MG63 (cell line): ENCODE measurements at regions not wholly inside any gene's neighbourhood (a gene's known extent, or its start where the extent isn't known, plus 50 kb on each side); places are given as distances from the start of the nearest gene placed in this dataset.

Source experiments
- DNase-seq: peaks from one replicate; pipeline ENCODE4 v3.0.0-alpha.2; 2020
- H3K27me3 ChIP-seq: fragments of 250-450 bp; sonication (Bioruptor Pico); 2 replicates; pipeline ENCODE4 v1.5.1; 2020; ENCODE audit warnings: mild to moderate bottlenecking, moderate library complexity
- H3K36me3 ChIP-seq: fragments of 250-450 bp; sonication (Bioruptor Pico); 2 replicates; pipeline ENCODE4 v1.5.1; 2020; ENCODE audit warnings: mild to moderate bottlenecking, moderate library complexity
- H3K4me3 ChIP-seq: fragments of 250-450 bp; sonication (Bioruptor Pico); 2 replicates; pipeline ENCODE4 v1.5.1; 2020; ENCODE audit warnings: mild to moderate bottlenecking, moderate library complexity
- H3K9me3 ChIP-seq: fragments of 250-450 bp; sonication (Bioruptor Pico); 2 replicates; pipeline ENCODE4 v1.5.1; 2020; ENCODE audit warnings: mild to moderate bottlenecking, moderate library complexity

DNA sequence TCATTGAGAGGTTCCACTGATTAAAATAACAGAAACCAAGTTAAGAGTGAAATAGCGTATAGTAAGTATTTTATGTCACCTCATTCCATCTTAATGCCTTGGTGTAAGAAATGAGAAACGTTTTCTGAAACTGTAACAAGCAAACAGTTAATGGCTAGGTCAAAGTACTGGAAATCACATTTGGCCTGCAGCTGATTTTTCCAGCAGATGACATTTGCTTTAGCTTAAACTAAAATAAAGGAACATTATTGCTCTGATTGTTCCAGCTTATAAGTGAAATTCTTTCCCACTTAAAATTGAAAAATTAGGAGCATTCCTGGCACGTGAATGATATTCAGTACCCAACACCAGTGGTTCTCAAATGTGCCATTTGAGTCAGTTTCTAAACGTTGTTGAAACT lies 213.6 kb upstream of the DPP6 start:
- H3K36me3 ChIP-seq, result no peaks in the 10 kb centered on the region
- H3K9me3 ChIP-seq, result no peaks in the 10 kb centered on the region
- H3K4me3 ChIP-seq, result no peak overlapping the region
- H3K27me3 ChIP-seq, result no peaks in the 10 kb centered on the region
- DNase-seq, result no peak

GRCh38 chr7:153840861-153841260 lies 211.3 kb upstream of the DPP6 start:
- DNase-seq, result no peak
- Histone ChIP-seq H3K36me3 (no peaks in the 10 kb centered on the region), H3K27me3 (no peaks in the 10 kb centered on the region), H3K9me3 (no peaks in the 10 kb centered on the region), H3K4me3 (no peak overlapping the region)

- no peaks in the 10 kb centered on the region for H3K36me3 ChIP-seq
- no peaks in the 10 kb centered on the region for H3K9me3 ChIP-seq
- H3K27me3 ChIP-seq, result no peaks in the 10 kb centered on the region
- no peak for DNase-seq
- no peak overlapping the region for H3K4me3 ChIP-seq
Measured at GRCh38 chr7:153847828-153848227, 204.4 kb upstream of the DPP6 start.

- H3K9me3 ChIP-seq, result no peaks in the 10 kb centered on the region
- no peak overlapping the region for H3K4me3 ChIP-seq
- H3K27me3 ChIP-seq, result no peaks in the 10 kb centered on the region
- H3K36me3 ChIP-seq, result no peaks in the 10 kb centered on the region
- DNase-seq, result no peak
Measured at GRCh38 chr7:153852261-153852660, 199.9 kb upstream of the DPP6 start.

GRCh38 chr7:153858355-153858754 lies 193.8 kb upstream of the DPP6 start:
- Histone ChIP-seq H3K4me3 (no peak overlapping the region), H3K36me3 (no peaks in the 10 kb centered on the region), H3K9me3 (no peaks in the 10 kb centered on the region), H3K27me3 (no peaks in the 10 kb centered on the region)
- peak; percentile 66 for DNase-seq

- no peaks in the 10 kb centered on the region for H3K9me3 ChIP-seq
- no peaks in the 10 kb centered on the region for H3K27me3 ChIP-seq
- no peaks in the 10 kb centered on the region for H3K36me3 ChIP-seq
- no peak for DNase-seq
- no peak overlapping the region for H3K4me3 ChIP-seq
Measured at GRCh38 chr7:153859239-153859638, 193.0 kb upstream of the DPP6 start.

- Histone ChIP-seq H3K27me3 (peaks cover 4% of the 10 kb centered on the region; the same call in 1 of the 2 replicates), H3K4me3 (peak overlapping the region; percentile 23), H3K36me3 (no peaks in the 10 kb centered on the region), H3K9me3 (no peaks in the 10 kb centered on the region)
- DNase-seq, result peak; percentile 28
Measured at GRCh38 chr7:153886506-153887441, 165.4 kb upstream of the DPP6 start.

DNA sequence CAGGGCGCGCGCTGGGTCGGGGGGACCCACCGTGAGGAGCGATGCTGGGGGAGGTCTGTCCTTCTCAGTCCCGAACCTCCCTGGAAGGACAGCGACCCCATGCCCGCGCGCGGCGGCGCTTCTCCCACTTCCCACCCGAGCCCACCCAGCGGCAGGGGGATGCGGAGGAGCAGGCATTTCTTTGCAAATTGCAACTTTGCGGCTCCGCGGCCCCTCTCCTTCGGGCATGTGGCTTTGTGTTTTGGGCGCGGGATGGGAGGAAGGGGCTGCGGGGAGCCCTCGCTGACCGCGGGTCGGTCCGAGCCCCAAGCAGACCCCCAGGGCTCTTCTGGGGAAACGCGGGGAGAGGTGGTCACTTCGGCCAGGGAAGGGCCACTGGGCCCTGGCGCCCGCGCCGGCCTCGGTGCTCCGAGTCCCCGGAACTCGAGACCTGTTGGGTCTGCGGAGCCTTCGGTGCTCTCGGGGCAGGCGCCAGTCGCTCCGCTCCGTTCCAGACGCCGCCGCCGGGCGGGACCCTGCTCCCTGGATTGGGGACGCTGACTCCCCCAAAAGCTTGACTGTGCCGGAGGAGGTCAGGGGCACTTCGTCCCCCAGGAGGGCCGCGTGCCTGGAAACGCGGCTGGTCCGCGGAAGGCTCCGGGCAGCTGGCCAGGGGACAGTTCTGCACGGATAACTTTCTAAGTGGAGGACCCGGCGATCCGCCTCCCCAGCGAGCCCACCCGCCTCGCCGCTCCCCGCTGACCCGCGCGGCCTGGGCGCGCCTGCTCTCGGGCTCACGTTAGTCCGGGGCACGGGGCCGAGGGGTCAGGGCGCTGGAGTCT lies 164.2 kb upstream of the DPP6 start:
- no peak for DNase-seq
- H3K4me3 ChIP-seq, result no peak overlapping the region
- H3K27me3 ChIP-seq, result peaks cover 4% of the 10 kb centered on the region; the same call in 1 of the 2 replicates
- H3K36me3 ChIP-seq, result no peaks in the 10 kb centered on the region
- no peaks in the 10 kb centered on the region for H3K9me3 ChIP-seq

DNA sequence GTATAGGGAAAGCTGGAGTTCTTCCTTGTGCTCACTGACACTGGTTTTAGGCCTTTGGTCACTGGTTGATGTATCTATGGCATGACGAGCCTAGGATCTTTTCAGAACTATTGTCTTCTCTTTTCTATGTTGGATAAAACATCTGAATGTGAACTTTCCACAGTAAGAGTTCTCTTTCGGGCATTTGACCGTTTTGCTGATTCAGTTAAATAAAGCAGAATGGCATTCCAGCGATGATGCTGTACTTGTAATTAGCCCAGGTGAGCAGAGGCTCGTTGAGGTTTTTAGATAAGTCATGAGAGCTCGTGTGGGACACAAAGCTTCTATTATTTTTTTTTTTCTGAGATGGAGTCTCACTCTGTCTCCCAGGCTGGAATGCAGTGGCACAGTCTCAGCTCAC lies 160.2 kb upstream of the DPP6 start:
- Histone ChIP-seq H3K9me3 (no peaks in the 10 kb centered on the region), H3K36me3 (no peaks in the 10 kb centered on the region), H3K27me3 (peaks cover 4% of the 10 kb centered on the region; the same call in 1 of the 2 replicates), H3K4me3 (no peak overlapping the region)
- DNase-seq, result no peak

DNA sequence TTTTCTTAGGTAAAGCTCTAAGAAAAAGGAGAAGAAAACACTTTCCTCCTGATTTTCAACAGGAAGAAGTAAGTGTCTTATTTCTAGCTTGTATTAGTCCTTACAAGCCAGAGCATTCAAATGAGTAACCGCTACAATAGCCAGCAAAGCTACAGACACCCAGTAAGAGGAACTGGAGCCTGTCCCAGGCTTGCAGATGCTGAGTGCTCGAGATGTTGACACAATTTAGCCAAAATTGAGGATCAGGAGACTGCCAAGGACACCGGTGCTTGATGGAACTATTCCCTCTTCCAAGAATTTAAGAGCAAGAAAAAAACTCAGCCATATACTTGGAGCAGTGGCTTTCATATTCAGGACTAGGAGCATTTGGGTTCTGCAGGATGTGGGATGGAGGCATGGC lies 149.3 kb upstream of the DPP6 start:
- Histone ChIP-seq H3K36me3 (no peaks in the 10 kb centered on the region), H3K27me3 (no peaks in the 10 kb centered on the region), H3K9me3 (no peaks in the 10 kb centered on the region), H3K4me3 (no peak overlapping the region)
- DNase-seq, result no peak

DNA sequence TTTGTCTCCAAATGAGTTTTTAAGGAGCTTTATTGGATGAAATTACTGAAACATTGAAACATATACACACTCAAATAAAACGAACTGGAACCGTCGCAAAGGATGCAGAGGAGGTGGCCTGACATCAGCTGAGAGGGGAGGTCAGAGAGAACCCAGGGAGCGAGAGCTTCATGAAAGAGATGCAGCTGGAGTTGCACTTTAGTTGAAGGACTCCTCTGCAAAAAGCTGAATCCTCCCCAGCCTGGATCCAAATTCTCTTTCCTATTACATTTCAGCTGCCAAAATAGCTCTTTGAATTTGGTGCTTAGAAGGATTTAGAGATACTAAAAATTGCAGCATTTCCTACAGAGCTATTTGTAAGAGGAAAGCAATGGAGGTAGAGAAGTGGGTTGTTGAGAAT lies 140.0 kb upstream of the DPP6 start:
- H3K4me3 ChIP-seq, result no peak overlapping the region
- H3K36me3 ChIP-seq, result no peaks in the 10 kb centered on the region
- no peaks in the 10 kb centered on the region for H3K9me3 ChIP-seq
- H3K27me3 ChIP-seq, result no peaks in the 10 kb centered on the region
- no peak for DNase-seq

DNA sequence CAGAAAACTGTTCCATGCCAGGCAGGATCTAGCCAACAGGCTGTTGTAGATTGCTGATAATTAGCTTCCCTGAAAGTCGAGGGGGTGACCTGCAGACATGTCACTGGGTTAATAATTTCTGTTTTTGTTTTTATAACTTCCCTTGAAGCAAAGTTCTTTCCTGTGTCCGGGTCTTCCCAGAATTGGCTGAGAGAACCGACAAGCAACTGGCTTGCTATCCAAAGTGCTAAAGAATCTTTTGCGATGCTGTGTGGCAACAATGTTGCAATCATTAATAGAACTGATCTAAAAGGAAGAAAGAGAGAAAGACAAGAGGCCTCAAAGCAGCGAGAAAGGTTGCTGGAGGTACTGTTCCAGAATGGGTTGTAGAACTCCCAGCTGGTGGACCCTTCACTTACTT lies 132.1 kb upstream of the DPP6 start:
- Histone ChIP-seq H3K27me3 (no peaks in the 10 kb centered on the region), H3K36me3 (no peaks in the 10 kb centered on the region), H3K4me3 (no peak overlapping the region), H3K9me3 (no peaks in the 10 kb centered on the region)
- DNase-seq, result no peak

GRCh38 chr7:153920897-153921296 lies 131.3 kb upstream of the DPP6 start:
- H3K4me3 ChIP-seq, result no peak overlapping the region
- H3K36me3 ChIP-seq, result no peaks in the 10 kb centered on the region
- no peaks in the 10 kb centered on the region for H3K27me3 ChIP-seq
- H3K9me3 ChIP-seq, result no peaks in the 10 kb centered on the region
- DNase-seq, result no peak

GRCh38 chr7:153921408-153921807 lies 130.8 kb upstream of the DPP6 start:
- no peak for DNase-seq
- Histone ChIP-seq H3K36me3 (no peaks in the 10 kb centered on the region), H3K4me3 (no peak overlapping the region), H3K27me3 (no peaks in the 10 kb centered on the region), H3K9me3 (no peaks in the 10 kb centered on the region)

DNA sequence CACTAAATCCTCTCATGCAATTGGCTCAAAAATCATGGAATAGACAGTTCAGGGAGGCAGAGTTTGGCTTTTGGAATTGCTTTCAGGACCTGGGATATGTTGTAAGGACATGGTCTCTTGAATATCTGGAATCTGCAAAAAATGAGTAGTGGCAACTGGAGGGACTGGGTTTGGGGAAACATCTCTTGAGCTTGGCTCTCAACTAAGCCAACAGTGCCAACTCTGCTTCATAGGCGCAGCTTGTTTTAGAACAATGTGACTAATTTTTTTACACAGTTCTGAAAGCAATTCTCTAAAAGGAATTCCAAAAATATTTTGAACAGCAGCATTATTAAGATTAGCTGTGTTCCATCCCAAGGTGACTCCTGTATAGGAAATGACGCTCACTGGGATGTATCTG lies 121.5 kb upstream of the DPP6 start:
- Histone ChIP-seq H3K4me3 (no peak overlapping the region), H3K9me3 (no peaks in the 10 kb centered on the region), H3K27me3 (no peaks in the 10 kb centered on the region), H3K36me3 (no peaks in the 10 kb centered on the region)
- no peak for DNase-seq

DNA sequence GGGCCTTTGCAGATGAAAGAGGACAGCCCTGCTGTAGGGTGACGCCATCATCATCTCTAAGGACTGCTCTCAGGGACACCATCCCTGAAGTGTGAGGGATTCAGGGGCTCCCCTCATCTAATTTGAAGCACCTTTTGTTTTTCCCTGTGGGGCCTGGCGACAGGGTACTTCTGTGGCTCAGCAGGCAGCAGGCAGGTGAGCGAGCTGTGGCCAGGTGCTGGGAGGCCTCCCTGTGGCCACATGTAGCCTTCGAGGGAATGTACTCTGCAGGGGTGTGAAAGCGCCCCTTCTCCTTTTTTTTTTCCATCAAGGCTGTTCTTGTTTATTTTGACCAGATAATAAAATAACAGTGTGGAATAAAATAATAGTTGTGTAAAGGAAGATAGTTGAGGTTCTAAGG lies 118.2 kb upstream of the DPP6 start:
- no peak for DNase-seq
- Histone ChIP-seq H3K4me3 (no peak overlapping the region), H3K36me3 (no peaks in the 10 kb centered on the region), H3K27me3 (no peaks in the 10 kb centered on the region), H3K9me3 (no peaks in the 10 kb centered on the region)

GRCh38 chr7:153934629-153935028 lies 117.6 kb upstream of the DPP6 start:
- H3K36me3 ChIP-seq, result no peaks in the 10 kb centered on the region
- H3K9me3 ChIP-seq, result no peaks in the 10 kb centered on the region
- no peak overlapping the region for H3K4me3 ChIP-seq
- no peaks in the 10 kb centered on the region for H3K27me3 ChIP-seq
- no peak for DNase-seq
